ENCODE measurements at regions not wholly inside any gene's neighbourhood (a gene's known extent, or its start where the extent isn't known, plus 50 kb on each side); places are given as distances from the start of the nearest gene placed in this dataset.

- TF ChIP-seq ZNF619 (CRISPR knock-in tag; IDR thresholded peaks at IDR 0.05) = no peak
- TF ChIP-seq TOPORS (CRISPR knock-in tag; IDR thresholded peaks at IDR 0.05) = no peak
- TF ChIP-seq TEF (CRISPR knock-in tag; IDR thresholded peaks at IDR 0.05) = no peak
- no peak; the same call in 1 of the 2 replicates for TF ChIP-seq AHR (CRISPR knock-in tag; IDR thresholded peaks at IDR 0.05)
- no peak for TF ChIP-seq ZBED4 (CRISPR knock-in tag; IDR thresholded peaks at IDR 0.05; ENCODE audit: borderline replicate concordance)
- TF ChIP-seq TEAD3 (CRISPR knock-in tag; optimal IDR thresholded peaks at IDR 0.05; ENCODE audit: borderline replicate concordance) = no peak
- TF ChIP-seq ZMAT5 (CRISPR knock-in tag; IDR thresholded peaks at IDR 0.05; ENCODE audit: borderline replicate concordance, low read depth) = no peak
- no peak for TF ChIP-seq ZFP37 (CRISPR knock-in tag; IDR thresholded peaks at IDR 0.05; ENCODE audit: borderline replicate concordance)
- 0 out of 2 replicates have a peak, but pooled peaks have one; percentile 32 for TF ChIP-seq KAT8 (CRISPR knock-in tag; IDR thresholded peaks at IDR 0.05)
- peak; percentile 94 for TF ChIP-seq RXRB (CRISPR knock-in tag; IDR thresholded peaks at IDR 0.05; ENCODE audit: borderline replicate concordance)
- TF ChIP-seq ELK4 (CRISPR knock-in tag; IDR thresholded peaks at IDR 0.05; ENCODE audit: borderline replicate concordance) = no peak
- TF ChIP-seq AFF4 (CRISPR knock-in tag; IDR thresholded peaks at IDR 0.05) = no peak
- peak in 1 of 2 experiments; percentile 97; a peak in 2 of 4 replicates for TF ChIP-seq EP300 (IDR thresholded peaks at IDR 0.05; ENCODE audit: low read depth in 2 of 2, low read length in 2 of 2)
- TF ChIP-seq EP300 (CRISPR knock-in tag; IDR thresholded peaks at IDR 0.05; ENCODE audit: borderline replicate concordance) = peak; percentile 90; the same call in 1 of the 2 replicates
- TF ChIP-seq ZNF562 (CRISPR knock-in tag; IDR thresholded peaks at IDR 0.05; ENCODE audit: borderline replicate concordance) = no peak
Observed at GRCh38 chr4:74659576-74660411, 134.5 kb downstream of the BTC start (continued).
